GM12878 (cell line): ENCODE measurements at regions not wholly inside any gene's neighbourhood (a gene's known extent, or its start where the extent isn't known, plus 50 kb on each side); places are given as distances from the start of the nearest gene placed in this dataset.

Experiments used
- CREM ChIP-seq: IDR thresholded peaks from 2 replicates; pipeline ENCODE4 v1.6.1; 2014; ENCODE audit warnings: antibody characterized with exemption, low read depth
- EGR1 ChIP-seq, 2 experiments: IDR thresholded peaks; 1 replicate in 1 of 2; 2 replicates in 1 of 2; pipeline ENCODE4 v1.6.1; 2011 to 2012; ENCODE audit warnings: low read depth in 2 of 2, low read length in 2 of 2, borderline replicate concordance in 1 of 2, mild to moderate bottlenecking in 1 of 2, moderate library complexity in 1 of 2
- FOXM1 ChIP-seq: IDR thresholded peaks from 2 replicates; pipeline ENCODE4 v1.6.1; 2012; ENCODE audit warnings: low read depth, mild to moderate bottlenecking, inconsistent platforms, low read length, moderate library complexity
- POLR2AphosphoS5 ChIP-seq: IDR thresholded peaks from 2 replicates; pipeline ENCODE4 v1.6.1; 2011; ENCODE audit warnings: mild to moderate bottlenecking, low read length, inconsistent platforms
- SUZ12 ChIP-seq: fragments of 200-600 bp; sonication (generic); IDR thresholded peaks from one replicate; pipeline ENCODE4 v1.6.1; 2018; ENCODE audit warnings: antibody characterized with exemption, mild to moderate bottlenecking; ENCODE audit not compliant: unreplicated experiment

GRCh38 chr20:12554426-12554825 is 454.3 kb upstream of the SPTLC3 start:
- TF ChIP-seq CREM (no peak), FOXM1 (no peak), EGR1 (IDR thresholded peaks at IDR 0.05; ENCODE audit: borderline replicate concordance in 1 of 2, low read depth in 2 of 2, low read length in 2 of 2) (no peak), POLR2AphosphoS5 (no peak), SUZ12 (no peak)
